ENCODE measurements at regions not wholly inside any gene's neighbourhood (a gene's known extent, or its start where the extent isn't known, plus 50 kb on each side); places are given as distances from the start of the nearest gene placed in this dataset.

DNA sequence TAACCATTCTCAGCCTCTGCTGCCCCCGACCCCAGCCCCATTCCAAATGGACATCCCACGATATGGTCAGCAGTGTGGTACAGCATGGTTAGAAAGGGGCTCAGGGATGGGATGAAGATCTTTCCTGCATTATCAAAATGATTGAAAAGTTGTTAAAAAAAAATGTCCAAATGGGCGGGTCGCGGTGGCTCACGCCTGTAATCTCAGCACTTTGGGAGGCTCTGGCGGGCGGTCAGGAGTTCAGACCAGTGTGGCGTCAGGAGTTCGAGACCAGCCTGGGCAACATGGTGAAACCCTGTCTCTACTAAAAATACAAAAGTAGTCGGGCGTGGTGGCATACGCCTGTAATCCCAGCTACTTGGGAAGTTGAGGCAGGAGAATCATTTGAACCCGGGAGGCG, 54.3 kb upstream of the ZNF254 start:
- no peak overlapping the region for H3T11ph ChIP-seq (ENCODE audit: low read length)
- H3K9ac ChIP-seq (ENCODE audit: extremely low read depth, insufficient read length, low read length), result no peak overlapping the region
- H3K4me1 ChIP-seq (ENCODE audit: insufficient read depth, low read length), result no peaks in the 10 kb centered on the region; the same call in 1 of the 2 replicates
- Mint-ChIP-seq H3K4me3 (peak overlapping the region; percentile 99 to 100), H3K36me3 (ENCODE audit: insufficient read depth in 1 of 3, low read depth in 3 of 3) (peaks cover 20 to 27% (median 21%) of the 10 kb centered on the region in 3 experiments), H3K27ac (peak overlapping the region in 2 of 3 experiments; percentile 80 to 93; a peak in 4 of 7 replicates), H3K4me1 (peaks cover 18 to 26% of the 10 kb centered on the region in 2 experiments), H3K9me3 (peaks cover 15 to 18% of the 10 kb centered on the region in 2 experiments; a peak in 4 of 5 replicates), H3K27me3 (ENCODE audit: low read depth) (no peaks in the 10 kb centered on the region)
- H3K79me1 ChIP-seq (ENCODE audit: insufficient read depth, low read depth, low read length, poor library complexity, severe bottlenecking), result peaks cover 3% of the 10 kb centered on the region
- no peak overlapping the region for H3K14ac ChIP-seq (ENCODE audit: insufficient read depth, low read length)
- no peak overlapping the region for H3K56ac ChIP-seq (ENCODE audit: insufficient read length, low read depth, low read length)
- no peak overlapping the region for H2BK15ac ChIP-seq (ENCODE audit: low read depth, low read length)
- H3K4me2 ChIP-seq (ENCODE audit: insufficient read depth, insufficient read length, low read length), result no peak overlapping the region
- no peaks in the 10 kb centered on the region for H4K20me1 ChIP-seq (ENCODE audit: control insufficient read depth, insufficient read depth, insufficient read length)
- no CpG with 5 or more reads among the region's 15 CpGs for WGBS (ENCODE audit: extremely low coverage, insufficient read length, low lambda C conversion rate)
- H2BK120ac ChIP-seq (ENCODE audit: low read depth, low read length, poor library complexity, severe bottlenecking), result no peak overlapping the region
- H3K4ac ChIP-seq (ENCODE audit: low read depth, low read length), result no peak overlapping the region
- no peaks in the 10 kb centered on the region for H3K27me3 ChIP-seq (ENCODE audit: insufficient read depth, low read length)
- peaks cover 21% of the 10 kb centered on the region for H3K79me2 ChIP-seq (ENCODE audit: insufficient read depth, low read length)
- no peak overlapping the region for H4K5ac ChIP-seq (ENCODE audit: insufficient read length, low read depth, low read length)
- no peak overlapping the region for H2AFZ ChIP-seq (ENCODE audit: low read length)
- H3K18ac ChIP-seq (ENCODE audit: insufficient read length, low read depth, low read length), result no peak overlapping the region
- no peak overlapping the region for H3K27ac ChIP-seq (ENCODE audit: insufficient read length, low read depth, low read length)
- no peak overlapping the region for H3K23ac ChIP-seq (ENCODE audit: insufficient read length, low read depth, low read length)
- TF ChIP-seq, protein P1, sequence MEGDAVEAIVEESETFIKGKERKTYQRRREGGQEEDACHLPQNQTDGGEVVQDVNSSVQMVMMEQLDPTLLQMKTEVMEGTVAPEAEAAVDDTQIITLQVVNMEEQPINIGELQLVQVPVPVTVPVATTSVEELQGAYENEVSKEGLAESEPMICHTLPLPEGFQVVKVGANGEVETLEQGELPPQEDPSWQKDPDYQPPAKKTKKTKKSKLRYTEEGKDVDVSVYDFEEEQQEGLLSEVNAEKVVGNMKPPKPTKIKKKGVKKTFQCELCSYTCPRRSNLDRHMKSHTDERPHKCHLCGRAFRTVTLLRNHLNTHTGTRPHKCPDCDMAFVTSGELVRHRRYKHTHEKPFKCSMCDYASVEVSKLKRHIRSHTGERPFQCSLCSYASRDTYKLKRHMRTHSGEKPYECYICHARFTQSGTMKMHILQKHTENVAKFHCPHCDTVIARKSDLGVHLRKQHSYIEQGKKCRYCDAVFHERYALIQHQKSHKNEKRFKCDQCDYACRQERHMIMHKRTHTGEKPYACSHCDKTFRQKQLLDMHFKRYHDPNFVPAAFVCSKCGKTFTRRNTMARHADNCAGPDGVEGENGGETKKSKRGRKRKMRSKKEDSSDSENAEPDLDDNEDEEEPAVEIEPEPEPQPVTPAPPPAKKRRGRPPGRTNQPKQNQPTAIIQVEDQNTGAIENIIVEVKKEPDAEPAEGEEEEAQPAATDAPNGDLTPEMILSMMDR (conservative IDR thresholded peaks at IDR 0.05), result no peak
- H4K8ac ChIP-seq (replicated peaks; ENCODE audit: insufficient read length, low read depth, low read length), result no peak overlapping the region
- H2BK20ac ChIP-seq (ENCODE audit: low read depth, low read length, poor library complexity, severe bottlenecking), result no peak overlapping the region
- H2AK5ac ChIP-seq (ENCODE audit: insufficient read length, low read length), result no peak overlapping the region
- peaks cover 4% of the 10 kb centered on the region for H3K23me2 ChIP-seq (ENCODE audit: insufficient read length, low read depth, low read length, poor library complexity, severe bottlenecking)
- no peak overlapping the region for H2BK12ac ChIP-seq (ENCODE audit: insufficient read length, low read depth, low read length)
- DNase-seq, result no peak
- H4K91ac ChIP-seq (ENCODE audit: insufficient read length, low read depth, low read length), result no peak overlapping the region
- H2BK5ac ChIP-seq (ENCODE audit: insufficient read length, low read length), result no peak overlapping the region
- H3K9me3 ChIP-seq (ENCODE audit: control insufficient read depth, low read depth, low read length), result no peaks in the 10 kb centered on the region

Data from H9 (cell line).